GM12878 (cell line): ENCODE measurements at regions not wholly inside any gene's neighbourhood (a gene's known extent, or its start where the extent isn't known, plus 50 kb on each side); places are given as distances from the start of the nearest gene placed in this dataset.

Experiments
- ATAC-seq: fragments of 200-7000 bp; cut with Tn5 transposase; 3 replicates; pipeline ENCODE4 v1.9.1; 2020; ENCODE audit warnings: mild to moderate bottlenecking, moderate library complexity
- BruUV-seq: library from RNA; stranded (reverse); fragments of 400-500 nt; replicated peaks from 2 replicates; lab custom pipeline; 2021; lab: Mats Ljungman, UMichigan
- CTCF ChIA-PET: fragments of 300-600 bp; sonication (Branson Sonifier 250); formaldehyde crosslinking; extraction: SDS; loops from one replicate; lab custom pipeline; 2021; ENCODE audit warnings: inconsistent platforms; lab: Yijun Ruan, JAX
- POLR2A ChIA-PET: fragments of 350-600 bp; formaldehyde crosslinking; extraction: SDS; loops from one replicate; lab custom pipeline; 2021; ENCODE audit warnings: inconsistent platforms; lab: Charles Lee
- RAD21 ChIA-PET: fragments of 300-600 bp; sonication (Branson Sonifier 250); formaldehyde crosslinking; loops from one replicate; lab custom pipeline; 2023; ENCODE audit warnings: antibody characterized with exemption; ENCODE audit not compliant: unreplicated experiment; lab: Charles Lee
- SMC1A ChIA-PET: fragments of 300-600 bp; sonication (Branson Sonifier 250); formaldehyde crosslinking; loops from one replicate; lab custom pipeline; 2023; ENCODE audit not compliant: unreplicated experiment, uncharacterized antibody; lab: Charles Lee
- DNase-seq: peaks from one replicate; pipeline ENCODE4 v3.0.0-alpha.2; 2011; ENCODE audit warnings: low read depth, low spot score
- FAIRE-seq: peaks from 3 replicates; lab custom pipeline; 2011; peaks lifted over from hg19 to GRCh38; lab: Jason Lieb, UNC
- H2AFZ ChIP-seq: 2 replicates; pipeline ENCODE4 v1.6.0; 2011; ENCODE audit warnings: low read depth, low read length, control low read depth; ENCODE audit not compliant: control insufficient read depth
- H3K27ac ChIP-seq: 2 replicates; pipeline ENCODE4 v1.5.1; 2011; ENCODE audit warnings: control low read depth; ENCODE audit not compliant: control insufficient read depth, insufficient read depth
- H3K27me3 ChIP-seq, 2 experiments: replicated peaks in 1 of 2; 2 replicates each; pipeline versions ENCODE4 v1.6.0 to v1.6.1; 2011; ENCODE audit warnings: low read length in 1 of 2; ENCODE audit not compliant: control insufficient read depth in 2 of 2, insufficient read depth in 2 of 2
- H3K36me3 ChIP-seq, 2 experiments: 2 replicates each; pipeline ENCODE4 v1.5.1; 2011; ENCODE audit warnings: low read length in 1 of 2; ENCODE audit not compliant: control insufficient read depth in 2 of 2, insufficient read depth in 2 of 2
- H3K4me1 ChIP-seq: 2 replicates; pipeline ENCODE4 v1.6.1; 2011; ENCODE audit warnings: mild to moderate bottlenecking, low read length, moderate library complexity, mixed read lengths; ENCODE audit not compliant: control insufficient read depth, insufficient read depth
- H3K4me2 ChIP-seq: 2 replicates; pipeline ENCODE4 v1.6.0; 2011; ENCODE audit warnings: control low read depth; ENCODE audit not compliant: control insufficient read depth, insufficient read depth
- H3K4me3 ChIP-seq: fragments of 200-600 bp; sonication (generic); 2 replicates; pipeline ENCODE4 v1.5.1; 2016
- H3K79me2 ChIP-seq: 2 replicates; pipeline ENCODE4 v1.6.0; 2011; ENCODE audit warnings: low read length; ENCODE audit not compliant: control insufficient read depth, insufficient read depth
- H3K9ac ChIP-seq: 2 replicates; pipeline ENCODE4 v1.8.0; 2011; ENCODE audit warnings: low read length, control low read depth, mixed read lengths; ENCODE audit not compliant: control insufficient read depth, insufficient read depth
- H3K9me3 ChIP-seq: replicated peaks from 3 replicates; pipeline ENCODE4 v1.5.1; 2011; ENCODE audit warnings: mild to moderate bottlenecking, low read length; ENCODE audit not compliant: control insufficient read depth, insufficient read depth
- H4K20me1 ChIP-seq: 2 replicates; pipeline ENCODE4 v1.6.0; 2011; ENCODE audit not compliant: control insufficient read depth, insufficient read depth
- BRCA1 ChIP-seq: IDR thresholded peaks from 2 replicates; pipeline ENCODE4 v1.6.1; 2011; ENCODE audit warnings: low read depth, low read length, improper control_type of control experiment
- CBX5 ChIP-seq: sonication (generic); IDR thresholded peaks from 2 replicates; pipeline ENCODE4 v1.6.1; 2016; ENCODE audit warnings: low read depth, moderate library complexity, mild to moderate bottlenecking, inconsistent platforms
- IKZF1 ChIP-seq: fragments of 450-650 bp; conservative IDR thresholded peaks from 2 replicates; pipeline ENCODE4 v1.6.1; 2017; ENCODE audit warnings: antibody characterized with exemption, mild to moderate bottlenecking
- MEF2A ChIP-seq: IDR thresholded peaks from 2 replicates; pipeline ENCODE4 v1.6.1; 2011; ENCODE audit warnings: low read depth, mild to moderate bottlenecking, low read length, moderate library complexity; ENCODE audit not compliant: insufficient read depth
- MEF2B ChIP-seq: fragments of 450-650 bp; IDR thresholded peaks from 2 replicates; pipeline ENCODE4 v1.6.1; 2018; ENCODE audit warnings: mild to moderate bottlenecking, moderate library complexity; ENCODE audit not compliant: partially characterized antibody, poor library complexity, severe bottlenecking
- MYC ChIP-seq: IDR thresholded peaks from 2 replicates; pipeline ENCODE4 v1.6.1; 2011; ENCODE audit warnings: mild to moderate bottlenecking, low read length, moderate library complexity, inconsistent platforms; ENCODE audit not compliant: insufficient read depth, insufficient replicate concordance, insufficient read length, severe bottlenecking
- NRF1 ChIP-seq: conservative IDR thresholded peaks from 2 replicates; pipeline ENCODE4 v1.6.1; 2011; ENCODE audit warnings: mild to moderate bottlenecking, low read depth, low read length, improper control_type of control experiment
- RAD21 ChIP-seq: IDR thresholded peaks from 2 replicates; pipeline ENCODE4 v1.6.1; 2011; ENCODE audit warnings: mild to moderate bottlenecking, low read depth, low read length, moderate library complexity; ENCODE audit not compliant: insufficient read depth
- ZBTB33 ChIP-seq: fragments of 450-650 bp; IDR thresholded peaks from 2 replicates; pipeline ENCODE4 v1.6.1; 2017; ENCODE audit warnings: mild to moderate bottlenecking
- ZZZ3 ChIP-seq: IDR thresholded peaks from 2 replicates; pipeline ENCODE4 v1.6.1; 2011; ENCODE audit warnings: low read depth; ENCODE audit not compliant: control insufficient read depth, insufficient read length
- WGBS: methylation state at CpG from one replicate; pipeline ENCODE4 v1.1.6; 2016; ENCODE audit warnings: low lambda C conversion rate; ENCODE audit not compliant: insufficient replicate concordance, insufficient coverage; ENCODE audit errors: missing lambda C conversion rate; 5-methylcytosine and 5-hydroxymethylcytosine counted together
- in situ Hi-C: fragments of 300-500 bp; cut with MboI; formaldehyde crosslinking; loops from 9 replicates; pipeline ENCODE4 v1.14.3; 2018; ENCODE audit warnings: mixed read lengths
- intact Hi-C: fragments of 100-400 bp; cut with micrococcal nuclease; formaldehyde crosslinking; loops from one replicate; pipeline ENCODE4 v1.14.2; 2022; ENCODE audit not compliant: unreplicated experiment

GRCh38 chr21:25115021-25115420 lies 492.3 kb downstream of the MRPL39 start:
- ATAC-seq (peak; percentile 82), FAIRE-seq (no peak), DNase-seq (peak; percentile 5)
- Histone ChIP-seq H3K9me3 (no peaks in the 10 kb centered on the region; the same call in 1 of the 3 replicates), H3K4me2 (no peak overlapping the region), H3K27me3 (no peaks in the 10 kb centered on the region), H2AFZ (no peak overlapping the region), H3K27ac (no peak overlapping the region), H4K20me1 (no peaks in the 10 kb centered on the region), H3K36me3 (no peaks in the 10 kb centered on the region), H3K4me3 (no peak overlapping the region), H3K9ac (no peak overlapping the region), H3K4me1 (no peaks in the 10 kb centered on the region), H3K79me2 (no peaks in the 10 kb centered on the region)
- in situ Hi-C loops, result no loop called here
- intact Hi-C loops, result no loop called here
- POLR2A ChIA-PET, result interaction anchor here (0.6 kb wide), 1 partner anchor 71 kb away, joined by 3 read pairs; no protein-coding TSS in a partner anchor
- 6% methylated on average over 1 of the region's 1 CpG for WGBS
- BruUV-seq, result no TSS peak
- SMC1A ChIA-PET, result no interaction called here
- TF ChIP-seq MEF2A, result peak; percentile 89
- peak; percentile 73 for TF ChIP-seq MEF2B
- no peak for TF ChIP-seq IKZF1
- CTCF ChIA-PET, result interaction anchor here (0.8 to 1.2 kb wide), 2 partner anchors 12 to 23 kb away, joined by 3 read pairs; no protein-coding TSS in a partner anchor
- RAD21 ChIA-PET, result no interaction called here

GRCh38 chr21:25107708-25108107 lies 499.6 kb downstream of the MRPL39 start:
- no peaks in the 10 kb centered on the region for H3K27me3 ChIP-seq
- POLR2A ChIA-PET, result no interaction called here
- no TSS peak for BruUV-seq
- FAIRE-seq (no peak), ATAC-seq (no peak), DNase-seq (no peak)
- H4K20me1 ChIP-seq, result no peaks in the 10 kb centered on the region
- no peak overlapping the region for H3K4me3 ChIP-seq
- in situ Hi-C loops, result no loop called here
- no peaks in the 10 kb centered on the region for H3K36me3 ChIP-seq
- H3K4me2 ChIP-seq, result no peak overlapping the region
- no peak overlapping the region for H3K27ac ChIP-seq
- H3K9me3 ChIP-seq, result no peaks in the 10 kb centered on the region; the same call in 2 of the 3 replicates
- H3K79me2 ChIP-seq, result no peaks in the 10 kb centered on the region
- no peaks in the 10 kb centered on the region for H3K4me1 ChIP-seq
- SMC1A ChIA-PET, result no interaction called here
- RAD21 ChIA-PET, result no interaction called here
- 50% methylated on average over 3 of the region's 3 CpGs for WGBS
- CTCF ChIA-PET, result interaction anchor here (1.4 kb wide), 1 partner anchor 18 kb away, joined by 3 read pairs; no protein-coding TSS in a partner anchor
- no peak overlapping the region for H3K9ac ChIP-seq
- no peak overlapping the region for H2AFZ ChIP-seq
- intact Hi-C loops, result no loop called here
- TF ChIP-seq ZBTB33 (no peak), MYC (no peak), NRF1 (no peak), BRCA1 (no peak), RAD21 (no peak), CBX5 (no peak), IKZF1 (no peak), ZZZ3 (no peak)
